ACHN (cell line): ENCODE measurements at regions not wholly inside any gene's neighbourhood (a gene's known extent, or its start where the extent isn't known, plus 50 kb on each side); places are given as distances from the start of the nearest gene placed in this dataset.
A peak's percentile ranks its signal among the peaks of the same experiment; 100 is the strongest.

ENCODE experiments used
- DNase-seq: peaks from one replicate; pipeline ENCODE4 v3.0.0-alpha.2; 2015
- in situ Hi-C: cut with HindIII; loops from 2 replicates; pipeline ENCODE4 v1.10.0; 2017; ENCODE audit warnings: low sequenced_read_pairs, low pct_ligation_motif_present, low pct_unique_long_range_greater_than_20kb

GRCh38 chr6:169955731-169956437 lies 204.5 kb downstream of the ERMARD start:
- in situ Hi-C loops, result no loop called here
- DNase-seq, result no peak

DNA sequence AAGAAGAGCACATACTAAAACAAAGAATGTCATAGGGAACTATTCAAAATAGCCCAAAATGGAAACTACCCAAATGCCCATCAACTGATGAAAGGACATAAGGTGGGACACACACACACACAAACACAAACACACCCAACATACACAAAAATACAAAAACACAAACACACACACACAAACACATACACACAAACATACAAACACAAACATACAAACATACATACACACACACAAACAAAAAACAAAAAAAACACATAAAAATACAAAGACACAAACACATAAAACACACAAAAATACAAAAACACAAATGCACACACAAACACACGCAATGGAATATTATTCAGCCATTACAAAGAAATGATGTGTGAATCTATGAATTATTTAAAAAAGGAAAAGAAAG lies 203.6 kb downstream of the ERMARD start:
- in situ Hi-C loops, result no loop called here
- DNase-seq, result no peak

DNA sequence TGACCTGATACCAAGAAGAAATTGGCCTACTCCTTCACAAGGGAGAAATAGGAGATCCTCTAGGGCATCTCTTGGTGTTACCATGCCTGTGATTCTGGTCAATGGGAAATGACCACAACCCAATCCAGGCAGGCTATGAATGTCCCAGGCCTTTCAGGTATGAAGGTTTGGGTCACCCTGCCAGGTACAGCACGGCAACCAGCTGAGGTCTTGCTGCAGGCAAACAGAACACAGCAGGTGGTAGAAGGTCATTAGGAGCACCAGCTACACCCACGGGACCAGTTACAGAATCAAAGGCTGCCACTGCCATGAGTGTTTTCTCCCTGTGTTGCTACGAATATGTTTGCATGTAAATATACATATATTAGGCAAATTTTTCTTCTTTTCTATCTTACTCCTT lies 202.3 kb downstream of the ERMARD start:
- DNase-seq, result no peak
- in situ Hi-C loops, result no loop called here

DNA sequence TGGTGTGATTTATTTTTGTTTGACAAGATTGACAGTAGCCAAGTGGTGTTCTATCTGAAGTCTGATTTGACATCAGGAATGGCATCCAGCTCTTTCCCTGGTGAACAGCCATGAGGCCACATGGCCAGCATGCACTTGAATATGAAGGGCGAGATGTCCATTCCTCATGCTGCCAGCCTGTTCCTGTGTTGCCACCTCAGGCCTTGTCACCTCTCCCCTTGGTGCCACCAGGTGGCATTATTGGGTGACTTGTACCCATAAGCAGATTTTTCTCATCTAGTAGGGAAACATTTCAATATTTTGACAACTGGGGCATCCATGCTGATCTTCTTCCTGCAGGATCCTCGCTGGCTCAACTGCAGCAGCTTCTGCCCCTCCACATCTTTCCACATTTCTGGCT lies 199.1 kb downstream of the ERMARD start:
- in situ Hi-C loops, result no loop called here
- peak; percentile 9 for DNase-seq

GRCh38 chr6:169949511-169950097 lies 198.2 kb downstream of the ERMARD start:
- no peak for DNase-seq
- in situ Hi-C loops, result no loop called here

DNA sequence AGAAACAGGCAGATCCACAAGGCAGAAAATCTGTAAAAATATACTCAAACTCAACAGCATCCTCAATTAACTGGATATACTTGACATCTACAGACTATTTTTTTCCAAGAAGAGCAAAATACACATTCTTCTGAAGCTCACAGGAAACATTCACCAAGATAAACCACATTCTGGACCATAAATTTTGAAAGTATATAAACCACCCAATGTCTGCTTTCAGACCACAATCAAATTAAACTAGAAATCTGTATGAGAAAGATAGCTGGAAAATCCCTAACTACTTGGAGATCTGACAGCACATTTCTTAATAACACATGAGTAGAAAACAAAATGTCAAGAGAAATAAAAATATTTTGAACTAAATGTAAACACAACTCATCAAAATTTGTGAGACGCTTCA lies 195.5 kb downstream of the ERMARD start:
- in situ Hi-C loops, result no loop called here
- no peak for DNase-seq

DNA sequence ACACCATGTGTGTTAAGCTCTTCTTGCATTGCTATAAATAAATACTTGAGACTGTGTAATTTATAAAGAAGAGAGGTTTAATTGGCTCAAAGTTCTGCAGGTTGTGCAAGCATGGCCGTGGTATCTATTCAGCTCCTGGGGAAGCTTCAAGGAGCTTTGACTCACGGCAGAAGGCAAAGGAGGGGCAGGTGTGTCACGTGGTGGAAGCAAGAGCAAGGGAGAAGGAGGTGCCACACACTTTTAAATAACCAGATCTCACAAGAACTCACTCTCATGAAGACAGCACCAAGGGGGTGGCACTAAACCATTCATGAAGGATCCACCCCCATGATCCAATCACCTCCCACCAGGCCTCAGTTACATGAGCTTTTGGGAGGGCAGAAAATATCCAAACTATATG lies 193.7 kb downstream of the ERMARD start:
- in situ Hi-C loops, result no loop called here

DNA sequence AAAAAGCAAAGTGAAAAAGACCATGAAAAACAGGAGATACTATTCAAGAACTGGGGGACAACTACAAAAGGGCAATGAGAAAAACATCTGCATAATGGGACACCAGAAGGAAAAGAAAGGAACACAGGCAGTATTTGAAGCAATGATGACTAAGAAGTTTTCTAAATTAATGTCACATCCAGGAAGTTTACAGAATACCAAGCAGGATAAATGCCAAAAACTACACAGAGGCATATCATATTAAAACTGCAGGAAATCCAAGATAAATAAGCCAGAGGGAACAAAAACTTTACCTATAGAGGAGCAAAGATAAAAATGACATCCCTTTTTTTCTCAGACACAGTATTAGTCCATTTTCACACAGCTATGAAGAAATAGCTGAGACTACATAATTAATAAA lies 193.0 kb downstream of the ERMARD start:
- in situ Hi-C loops, result no loop called here
- DNase-seq, result no peak

More for the DNA sequence above, 193.7 kb downstream of the ERMARD start:
- DNase-seq, result no peak

DNA sequence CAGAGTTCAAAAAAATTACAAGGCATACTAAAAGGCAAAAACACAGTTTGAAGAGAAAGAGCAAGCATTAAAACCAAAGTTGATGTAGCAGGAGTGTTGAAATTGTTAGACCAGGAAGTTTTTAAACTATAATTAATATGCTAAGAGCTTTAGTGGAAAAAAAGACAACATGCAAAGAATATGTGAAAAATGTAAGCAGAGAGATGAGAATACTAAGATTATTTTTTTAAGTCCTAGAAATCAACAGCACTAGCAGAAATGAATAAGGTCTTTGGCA lies 192.6 kb downstream of the ERMARD start:
- no peak for DNase-seq
- in situ Hi-C loops, result no loop called here

DNA sequence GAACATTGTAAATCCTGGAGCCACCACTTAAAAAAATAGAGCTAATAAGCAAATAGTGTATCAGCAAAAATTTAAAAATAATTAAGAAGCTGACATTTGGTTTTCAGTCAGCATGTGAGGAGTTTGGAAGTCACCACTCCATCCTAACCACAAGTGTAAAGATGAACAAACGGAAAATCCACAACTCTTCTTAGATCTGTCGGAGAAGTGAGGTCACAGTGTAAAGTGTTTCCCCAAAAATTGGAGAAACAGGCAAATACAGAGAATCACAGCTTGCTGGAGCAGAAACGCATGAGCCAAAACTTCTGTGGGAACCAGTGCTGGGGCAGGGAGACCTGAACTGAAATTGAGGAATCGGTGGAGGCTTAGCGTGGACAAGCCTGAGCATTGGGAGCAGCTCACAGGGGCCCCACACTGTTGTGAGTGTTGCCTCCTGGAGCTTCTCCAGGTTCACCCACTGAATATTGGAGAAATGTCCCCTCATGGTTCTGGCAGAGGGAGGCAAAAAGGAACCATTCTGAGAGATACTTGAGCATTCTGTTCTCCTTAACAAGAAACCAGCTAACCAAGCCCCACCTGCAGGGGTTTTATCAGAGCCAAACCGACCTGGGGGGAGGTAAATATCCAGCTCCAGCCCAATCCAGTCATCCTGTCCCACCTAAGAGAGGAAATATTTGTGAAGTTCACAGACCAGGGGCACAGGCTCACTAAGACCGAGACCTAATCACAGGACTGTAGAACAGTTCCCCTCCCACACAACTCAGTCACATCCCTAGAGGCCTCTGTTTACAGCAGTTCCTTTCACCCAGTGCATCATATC lies 192.0 kb downstream of the ERMARD start:
- DNase-seq, result no peak
- in situ Hi-C loops, result no loop called here

GRCh38 chr6:169942173-169942572 lies 190.8 kb downstream of the ERMARD start:
- no peak for DNase-seq
- in situ Hi-C loops, result no loop called here

DNA sequence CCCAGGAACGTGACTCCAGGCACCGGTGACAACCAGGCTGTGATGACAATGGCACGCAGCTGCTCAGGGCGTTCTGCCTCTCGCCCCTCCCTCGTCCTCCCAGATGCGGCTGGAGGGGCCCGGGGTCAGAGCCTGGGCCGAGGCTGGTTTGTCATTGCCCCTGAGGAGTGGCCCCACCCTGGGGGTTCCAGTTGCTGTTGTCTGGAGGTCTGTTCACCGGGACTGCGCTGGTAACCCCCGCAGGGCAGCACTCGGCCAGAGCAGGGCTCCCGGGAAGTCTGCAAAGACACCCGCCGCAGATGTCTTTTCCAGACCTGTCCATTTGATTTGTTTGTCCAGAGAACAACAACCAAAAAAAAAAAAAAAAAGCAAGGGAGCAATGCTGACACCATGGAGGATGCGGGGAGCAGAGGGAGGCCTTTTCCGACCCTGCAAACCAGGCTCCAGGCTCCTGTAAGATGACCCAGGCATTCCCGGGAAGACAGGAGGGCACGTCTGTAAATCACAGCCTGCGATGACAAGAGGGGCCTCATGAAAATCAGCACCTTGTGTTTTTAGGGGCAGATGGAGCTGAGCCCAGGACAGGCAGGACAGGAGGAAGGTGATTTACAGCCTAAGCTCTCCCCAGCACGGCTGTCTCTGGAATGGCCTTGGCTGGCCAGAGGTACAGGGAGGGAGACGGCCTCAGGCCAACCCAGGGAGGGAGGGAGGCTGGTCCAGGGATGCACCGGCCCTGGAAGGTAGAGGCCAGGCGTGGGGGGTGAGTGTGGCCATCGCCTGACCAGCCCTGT lies 189.3 kb downstream of the ERMARD start:
- no peak for DNase-seq
- in situ Hi-C loops, result no loop called here

GRCh38 chr6:169939554-169940164 lies 188.2 kb downstream of the ERMARD start:
- DNase-seq, result no peak
- in situ Hi-C loops, result no loop called here

GRCh38 chr6:169938731-169939130 lies 187.3 kb downstream of the ERMARD start:
- no peak for DNase-seq
- in situ Hi-C loops, result no loop called here

DNA sequence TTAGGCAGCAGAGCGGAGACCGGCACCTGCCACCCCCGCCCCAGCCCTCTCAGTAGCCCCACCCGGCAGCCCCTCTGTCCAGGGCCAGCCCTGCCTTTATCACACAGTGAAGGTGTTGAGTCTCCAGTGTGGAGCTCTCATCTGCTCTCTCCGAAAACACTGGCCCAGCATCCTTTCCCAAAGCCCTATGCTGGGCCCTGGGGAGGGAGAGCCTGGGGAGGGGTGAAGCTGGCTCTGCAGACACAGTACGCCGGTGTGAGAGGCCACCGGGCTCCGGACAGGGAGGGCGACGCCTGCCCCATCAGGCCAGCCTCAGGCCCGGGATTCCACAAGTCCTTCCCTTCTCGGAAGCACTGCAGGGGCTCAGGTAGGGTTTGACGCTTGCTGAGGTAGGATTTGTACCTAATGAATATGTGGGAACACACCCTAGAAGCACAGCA lies 186.9 kb downstream of the ERMARD start:
- no peak for DNase-seq
- in situ Hi-C loops, result no loop called here

DNA sequence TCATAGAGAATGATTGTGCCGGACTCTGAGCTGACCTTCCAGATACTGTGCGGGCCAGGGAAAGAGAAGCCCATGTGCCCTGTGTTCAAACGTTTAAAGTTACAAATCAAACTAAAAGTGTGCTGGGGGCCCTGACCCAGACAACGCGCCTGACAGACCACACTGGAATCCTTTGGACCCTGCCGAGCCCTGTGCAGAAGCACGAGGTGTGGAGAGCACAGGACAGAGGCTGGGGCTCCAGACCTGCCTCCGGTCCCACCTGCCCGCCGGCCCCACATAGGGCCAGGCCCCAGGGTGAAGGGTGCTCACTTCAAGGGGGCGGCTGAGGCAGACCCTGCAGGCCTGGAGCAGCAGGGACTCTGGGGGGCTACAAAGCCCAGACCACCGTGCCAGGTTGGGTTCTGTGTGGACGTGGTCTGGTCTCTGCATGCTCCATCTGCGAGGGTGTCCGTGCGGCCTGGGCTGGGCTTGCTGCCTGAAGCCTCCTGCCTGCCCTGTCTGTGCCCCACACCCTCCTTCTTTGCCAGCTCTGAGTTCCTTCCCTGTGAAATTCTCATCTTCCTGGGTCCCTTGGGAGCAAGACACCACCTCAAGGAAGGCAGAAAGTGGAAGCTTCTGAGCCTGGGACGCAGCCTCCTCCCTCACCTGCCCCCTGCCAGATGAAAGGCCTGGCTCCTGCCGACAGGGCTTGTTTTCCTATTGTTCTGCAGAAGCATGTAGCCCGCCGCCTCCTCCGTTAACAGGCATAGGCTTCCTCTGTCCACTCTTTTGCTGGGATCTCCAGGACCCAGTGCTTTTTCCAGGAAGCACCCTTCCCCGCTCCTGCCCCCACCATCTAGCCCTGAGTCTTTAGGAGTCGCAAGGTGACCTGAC lies 186.2 kb downstream of the ERMARD start:
- in situ Hi-C loops, result no loop called here
- DNase-seq, result no peak

DNA sequence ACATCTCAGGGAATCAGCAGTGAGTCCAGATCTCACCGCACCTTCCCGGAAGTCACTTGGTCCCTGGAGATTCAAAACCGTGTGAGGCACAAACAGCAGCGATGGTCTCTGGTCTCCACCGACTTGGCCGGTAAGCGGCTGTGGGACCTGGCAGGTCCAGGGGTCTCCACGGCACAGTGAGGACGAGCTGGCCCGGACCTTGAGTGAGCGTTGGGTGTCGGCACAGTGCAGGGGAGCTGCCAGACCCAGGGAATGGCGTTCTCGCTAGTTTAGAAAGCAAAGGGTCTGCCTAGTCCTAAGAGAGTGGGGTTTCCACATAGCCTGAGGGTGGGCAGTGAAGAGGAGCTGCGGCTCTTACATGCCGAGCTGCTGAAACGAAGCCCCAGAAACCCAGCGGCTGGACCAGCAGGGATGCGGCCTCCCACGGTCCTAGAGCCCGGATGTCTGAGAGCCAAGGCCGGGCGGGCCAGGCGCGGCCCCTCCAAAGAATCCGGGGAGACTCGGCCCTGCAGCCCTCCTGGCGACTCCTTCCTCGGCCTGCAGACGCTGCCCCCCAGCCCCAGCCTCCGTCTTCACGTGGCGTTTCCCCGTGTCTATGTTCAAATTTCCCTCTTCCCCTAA lies 185.0 kb downstream of the ERMARD start:
- DNase-seq, result no peak
- in situ Hi-C loops, result no loop called here

DNA sequence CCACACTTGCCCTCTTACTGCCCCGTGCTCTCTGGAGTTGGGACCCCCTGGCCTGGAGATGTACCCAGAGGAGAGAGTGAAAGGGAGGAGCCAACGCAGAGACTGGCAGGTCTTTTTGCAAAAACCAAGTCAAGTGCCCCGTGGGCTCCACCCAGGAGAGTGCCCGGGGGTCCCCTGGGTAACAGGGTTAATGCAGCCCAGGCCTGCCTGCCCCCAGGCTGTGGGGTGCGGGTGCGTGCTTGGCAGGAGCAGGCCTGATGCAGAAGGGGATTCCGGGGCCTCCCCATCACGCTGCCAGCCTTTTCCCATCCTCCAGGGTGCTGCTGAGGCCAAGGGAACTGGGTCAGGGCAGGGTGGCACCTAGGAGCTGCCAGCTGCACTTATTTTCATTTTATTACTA lies 184.4 kb downstream of the ERMARD start:
- in situ Hi-C loops, result no loop called here

More for the DNA sequence above, 184.4 kb downstream of the ERMARD start:
- no peak for DNase-seq
